GM21717 (cell line): ENCODE measurements at regions not wholly inside any gene's neighbourhood (a gene's known extent, or its start where the extent isn't known, plus 50 kb on each side); places are given as distances from the start of the nearest gene placed in this dataset.

Source experiments
- ATAC-seq: cut with Tn5 transposase; IDR thresholded peaks from one replicate; pipeline ENCODE4 v1.9.1; 2021; ENCODE audit warnings: mild to moderate bottlenecking, moderate library complexity; ENCODE audit not compliant: unreplicated experiment

- no peak for ATAC-seq
Observed at GRCh38 chr2:5839550-5839949, 147.4 kb downstream of the SOX11 start.

GRCh38 chr2:5841126-5841525 is 148.9 kb downstream of the SOX11 start:
- ATAC-seq: no peak

GRCh38 chr2:5842326-5842725 is 150.1 kb downstream of the SOX11 start:
- ATAC-seq: no peak

- no peak for ATAC-seq
Observed at GRCh38 chr2:5845798-5846330, 153.7 kb downstream of the SOX11 start.

GRCh38 chr2:5846881-5847280 is 154.7 kb downstream of the SOX11 start:
- no peak for ATAC-seq

- ATAC-seq: no peak
Observed at GRCh38 chr2:5849562-5849961, 157.4 kb downstream of the SOX11 start.

DNA sequence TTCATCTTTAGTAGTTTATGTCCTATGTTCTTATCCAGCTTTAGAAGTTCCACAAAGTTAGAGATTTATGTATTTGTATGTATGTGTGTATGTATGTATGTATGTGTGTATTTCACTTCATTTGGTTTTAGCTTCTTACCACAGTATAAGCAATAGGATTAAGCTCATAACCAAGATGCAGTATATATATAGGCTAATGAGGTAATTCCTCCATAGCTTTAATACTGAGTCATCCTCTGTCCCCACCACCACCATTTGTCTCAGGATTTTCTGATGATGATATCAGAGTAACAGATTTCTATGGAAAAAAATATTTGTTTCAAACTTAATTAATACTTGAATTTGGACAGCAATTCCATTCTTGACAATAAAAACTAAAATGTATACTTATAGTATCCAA is 159.2 kb downstream of the SOX11 start:
- no peak for ATAC-seq

- ATAC-seq: no peak
Observed at GRCh38 chr2:5854797-5855196, 162.6 kb downstream of the SOX11 start.

GRCh38 chr2:5867056-5867455 is 174.9 kb downstream of the SOX11 start:
- ATAC-seq: no peak

DNA sequence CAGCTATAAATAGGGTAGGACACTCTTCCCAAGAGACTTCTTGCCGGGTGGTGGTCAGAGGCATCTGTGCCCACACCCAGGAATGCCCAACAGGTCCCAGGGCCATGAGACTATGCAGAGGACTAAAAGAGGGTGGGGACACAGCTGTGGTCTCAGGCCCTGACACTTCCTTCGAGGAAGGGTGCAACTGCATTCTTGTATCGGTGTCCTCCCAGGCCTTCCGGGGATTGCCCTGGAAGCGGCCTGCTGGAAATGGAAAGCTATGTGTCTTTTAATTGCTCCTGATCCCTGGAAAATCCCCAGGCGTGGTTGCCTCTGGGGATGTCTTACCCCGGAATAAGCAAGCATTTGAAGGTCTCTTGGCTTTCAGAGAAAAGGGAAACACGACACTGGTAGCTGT is 176.7 kb downstream of the SOX11 start:
- ATAC-seq: no peak

- ATAC-seq: no peak
Observed at GRCh38 chr2:5869936-5870335, 177.8 kb downstream of the SOX11 start.

DNA sequence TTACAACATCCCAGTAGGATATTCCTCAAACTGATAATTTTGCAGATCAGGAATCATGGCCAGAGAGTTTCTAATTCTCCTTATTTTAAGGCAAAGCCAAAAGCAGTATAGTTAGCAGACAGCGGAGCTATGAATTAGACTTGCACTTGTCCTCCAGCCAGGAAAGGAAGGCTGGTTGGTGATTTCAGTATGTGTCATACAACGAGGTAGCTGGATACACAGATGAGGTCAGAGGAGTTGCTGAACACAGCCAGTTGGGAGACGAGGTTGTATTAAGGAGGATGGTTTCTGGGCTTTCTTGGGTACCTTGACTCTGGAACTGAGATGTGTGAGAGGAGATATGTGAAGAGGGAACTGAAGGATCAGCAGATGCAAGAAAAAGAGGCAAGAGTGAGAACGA is 185.2 kb downstream of the SOX11 start:
- ATAC-seq: no peak

GRCh38 chr2:5885451-5886173 is 193.4 kb downstream of the SOX11 start:
- no peak for ATAC-seq

DNA sequence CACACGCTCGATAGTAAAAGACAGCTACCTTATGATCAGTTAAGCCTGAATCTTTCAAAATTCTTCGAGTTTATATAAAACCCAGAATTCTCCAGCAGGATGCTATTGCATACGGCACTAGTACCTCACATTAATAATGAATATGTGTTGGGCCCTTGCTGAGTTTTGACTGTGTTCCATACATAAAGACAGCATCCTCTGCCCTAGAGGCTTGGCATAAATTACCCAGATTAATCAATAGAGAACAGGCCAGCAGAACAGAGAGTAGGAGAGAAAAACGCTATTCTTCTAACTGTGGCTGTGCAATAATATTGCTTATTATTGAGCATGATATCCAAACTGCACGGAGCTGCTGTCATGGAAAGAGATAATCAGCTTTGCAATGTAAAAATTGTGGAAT is 194.3 kb downstream of the SOX11 start:
- ATAC-seq: no peak

DNA sequence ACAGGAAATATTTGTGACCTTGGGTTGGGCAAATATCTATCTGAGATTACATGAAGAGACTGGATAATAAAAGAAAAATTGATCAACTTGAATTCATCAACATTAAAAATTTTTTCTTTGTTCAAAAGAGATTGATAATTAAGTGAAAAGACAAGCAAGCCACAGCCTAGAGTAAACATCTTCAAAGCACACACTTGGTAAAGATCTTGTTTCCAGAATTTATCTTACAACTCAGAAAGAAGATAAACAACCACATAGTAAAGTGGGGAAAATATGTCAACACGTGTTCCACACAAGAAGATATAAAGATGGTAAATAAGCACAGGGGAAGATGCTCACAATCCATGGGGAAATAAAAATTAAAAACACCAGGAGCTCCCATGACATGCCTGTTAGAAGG is 195.9 kb downstream of the SOX11 start:
- ATAC-seq: no peak

DNA sequence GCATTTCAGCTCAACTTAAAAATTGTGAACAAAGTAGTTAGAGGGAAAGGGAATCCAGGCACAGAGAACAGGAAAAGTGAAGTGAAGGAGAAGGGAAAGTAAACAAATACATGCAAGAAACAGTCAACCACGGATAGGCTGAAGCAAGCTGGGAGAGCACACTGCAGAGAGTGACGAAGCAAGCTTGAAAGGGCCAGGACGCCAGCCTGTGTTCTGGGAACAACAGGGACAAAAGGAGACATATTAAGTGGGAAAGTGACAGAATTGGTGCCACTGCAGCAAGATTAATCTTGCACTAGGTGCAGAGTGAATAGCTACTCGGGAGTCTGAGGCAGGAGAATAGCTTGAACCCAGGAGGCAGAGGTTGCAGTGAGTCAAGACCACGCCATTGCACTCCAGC is 197.3 kb downstream of the SOX11 start:
- ATAC-seq: no peak

DNA sequence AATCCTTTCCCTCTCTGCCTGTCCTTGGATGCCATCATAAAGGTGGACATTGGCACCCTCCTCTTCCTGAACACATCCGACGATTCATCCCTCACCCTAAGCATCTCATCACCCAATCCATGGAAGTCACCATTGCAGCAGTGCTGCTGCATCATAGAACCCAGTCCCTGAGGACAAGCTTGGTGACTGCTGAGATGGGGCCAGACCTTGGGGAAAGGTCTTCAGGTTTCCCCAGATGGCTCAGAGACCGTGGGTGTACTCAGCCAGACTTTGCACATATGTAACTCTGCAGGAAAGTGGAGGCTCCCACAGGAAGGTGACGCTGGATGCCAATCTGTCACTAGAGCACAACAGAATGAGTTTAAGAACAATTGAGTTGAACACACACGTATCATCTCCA is 202.2 kb downstream of the SOX11 start:
- no peak for ATAC-seq

GRCh38 chr2:5895284-5895683 is 203.1 kb downstream of the SOX11 start:
- ATAC-seq: no peak

DNA sequence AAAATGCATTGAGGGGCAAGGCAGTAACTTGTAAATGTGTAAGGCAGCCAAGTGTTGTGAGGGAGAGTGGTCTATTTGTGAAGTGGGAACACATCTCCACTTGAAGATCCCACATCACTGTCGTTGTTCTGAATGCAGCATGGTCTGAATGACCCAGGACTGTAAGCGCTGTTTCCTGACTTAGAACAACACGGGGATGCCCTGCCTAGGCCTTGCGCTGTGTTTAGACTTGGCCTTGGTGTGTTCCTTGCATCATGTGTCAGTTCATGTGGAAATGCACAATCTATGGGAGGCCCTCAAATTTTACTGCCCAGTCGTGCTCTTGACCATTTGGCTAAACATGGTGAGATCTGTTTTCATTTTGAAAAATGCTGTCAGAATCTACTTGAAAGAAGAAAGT is 205.1 kb downstream of the SOX11 start:
- no peak for ATAC-seq

- no peak for ATAC-seq
Observed at GRCh38 chr2:5898667-5899066, 206.5 kb downstream of the SOX11 start.

DNA sequence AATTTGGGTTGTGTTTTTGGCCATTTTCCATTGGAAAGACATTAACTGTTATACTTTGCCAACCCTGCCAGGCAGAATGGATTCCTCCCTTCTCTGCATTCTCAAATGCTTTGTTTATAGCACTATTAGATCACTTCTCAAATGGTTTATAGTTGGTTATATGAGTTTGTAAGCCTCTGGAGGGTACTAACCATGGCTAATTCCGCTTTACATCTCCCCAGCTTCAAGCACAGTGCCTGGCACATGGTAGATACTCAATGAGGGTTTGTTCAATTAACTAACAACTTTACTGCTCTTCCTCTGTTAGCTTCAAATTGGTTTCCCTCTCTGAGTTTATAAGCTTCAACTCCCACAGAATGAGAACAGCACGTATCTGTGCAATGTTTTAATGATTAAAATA is 213.5 kb downstream of the SOX11 start:
- no peak for ATAC-seq

DNA sequence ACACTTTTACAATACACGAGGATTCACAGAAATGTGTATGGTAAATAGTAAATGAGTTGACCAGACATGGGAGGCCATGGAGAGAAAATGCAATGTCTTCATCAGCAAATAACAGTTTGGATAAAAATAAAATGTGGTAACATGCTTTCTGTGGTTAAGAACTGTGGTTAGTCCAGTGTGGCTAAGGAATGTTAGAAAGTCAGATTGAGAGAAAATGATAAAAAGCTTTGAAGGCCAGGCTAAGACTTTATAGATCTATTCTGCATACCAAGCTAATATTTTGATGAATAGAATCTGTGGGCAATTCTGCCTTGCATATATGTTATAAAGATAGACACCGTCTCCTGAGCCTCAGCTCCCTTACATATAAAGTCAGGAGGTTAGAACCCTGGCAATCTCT is 215.9 kb downstream of the SOX11 start:
- ATAC-seq: no peak

- ATAC-seq: no peak
Observed at GRCh38 chr2:5911718-5912117, 219.5 kb downstream of the SOX11 start.
